HEK293 (cell line): ENCODE measurements at regions not wholly inside any gene's neighbourhood (a gene's known extent, or its start where the extent isn't known, plus 50 kb on each side); places are given as distances from the start of the nearest gene placed in this dataset.

Experiments used
- CTCF ChIA-PET: fragments of 350-600 bp; formaldehyde crosslinking; extraction: SDS; loops from one replicate; lab custom pipeline; 2021; ENCODE audit warnings: antibody characterized with exemption; lab: Yijun Ruan, JAX
- POLR2A ChIA-PET: fragments of 300-600 bp; formaldehyde crosslinking; extraction: SDS; loops from one replicate; lab custom pipeline; 2020; ENCODE audit warnings: antibody characterized with exemption, inconsistent platforms; lab: Yijun Ruan, JAX
- H3K27ac ChIP-seq: fragments of 200-500 bp; sonication (Bioruptor generic); 2 replicates; pipeline ENCODE4 v1.5.1; 2014; ENCODE audit warnings: low read depth, low read length, control low read depth, inconsistent platforms; ENCODE audit errors: extremely low read depth
- H3K36me3 ChIP-seq, 2 experiments: fragments of 200-500 bp in 1 of 2; sonication (Bioruptor generic) in 1 of 2; 1 replicate in 1 of 2; 2 replicates in 1 of 2; pipeline ENCODE4 v1.5.1; 2014 to 2017; ENCODE audit warnings: inconsistent platforms in 2 of 2, low read length in 2 of 2; ENCODE audit not compliant: control insufficient read depth in 2 of 2, insufficient read depth in 1 of 2
- H3K4me1 ChIP-seq: fragments of 200-500 bp; sonication (Bioruptor generic); 2 replicates; pipeline ENCODE4 v1.5.1; 2014; ENCODE audit warnings: mild to moderate bottlenecking, low read length, inconsistent platforms; ENCODE audit not compliant: control insufficient read depth, insufficient read depth
- H3K4me3 ChIP-seq: 2 replicates; pipeline ENCODE4 v1.5.1; 2011; ENCODE audit warnings: low read depth, mild to moderate bottlenecking, control low read depth, low read length, moderate library complexity
- H3K9me3 ChIP-seq: fragments of 200-500 bp; sonication (Bioruptor generic); 2 replicates; pipeline ENCODE4 v1.5.1; 2014; ENCODE audit warnings: low read depth, low read length, inconsistent platforms; ENCODE audit not compliant: control insufficient read depth, insufficient read depth
- GLIS2 ChIP-seq: fragments of 450-650 bp; formaldehyde crosslinking; IDR thresholded peaks from 2 replicates; pipeline ENCODE4 v1.5.1; 2016; ENCODE audit warnings: missing biosample characterization, missing genetic modification characterization
- PATZ1 ChIP-seq: fragments of 450-650 bp; formaldehyde crosslinking; IDR thresholded peaks from 2 replicates; pipeline ENCODE4 v1.5.1; 2016; ENCODE audit warnings: missing biosample characterization, missing genetic modification characterization
- SP3 ChIP-seq: fragments of 450-650 bp; formaldehyde crosslinking; IDR thresholded peaks from 2 replicates; pipeline ENCODE4 v1.5.1; 2016; ENCODE audit warnings: missing biosample characterization, missing genetic modification characterization
- TRIM28 ChIP-seq: IDR thresholded peaks from 2 replicates; pipeline ENCODE4 v1.6.1; 2011; ENCODE audit warnings: low read length, control low read depth, borderline replicate concordance
- ZBTB7A ChIP-seq: fragments of 450-650 bp; formaldehyde crosslinking; IDR thresholded peaks from 2 replicates; pipeline ENCODE4 v1.5.1; 2016; ENCODE audit warnings: low read depth, missing biosample characterization, missing genetic modification characterization
- ZIC2 ChIP-seq: fragments of 450-650 bp; formaldehyde crosslinking; IDR thresholded peaks from 2 replicates; pipeline ENCODE4 v1.5.1; 2016; ENCODE audit warnings: missing biosample characterization, missing genetic modification characterization
- ZNF132 ChIP-seq: fragments of 450-650 bp; formaldehyde crosslinking; IDR thresholded peaks from 2 replicates; pipeline ENCODE4 v1.5.1; 2017; ENCODE audit warnings: missing biosample characterization, missing genetic modification characterization, borderline replicate concordance
- ZNF138 ChIP-seq: fragments of 450-650 bp; formaldehyde crosslinking; IDR thresholded peaks from 2 replicates; pipeline ENCODE4 v1.5.1; 2016; ENCODE audit warnings: missing biosample characterization, missing genetic modification characterization, borderline replicate concordance
- ZNF16 ChIP-seq: fragments of 450-650 bp; formaldehyde crosslinking; IDR thresholded peaks from 2 replicates; pipeline ENCODE4 v1.5.1; 2016; ENCODE audit warnings: low read depth, missing biosample characterization, missing genetic modification characterization
- ZNF175 ChIP-seq: fragments of 450-650 bp; formaldehyde crosslinking; IDR thresholded peaks from 2 replicates; pipeline ENCODE4 v1.5.1; 2016; ENCODE audit warnings: missing biosample characterization, missing genetic modification characterization
- ZNF280C ChIP-seq: fragments of 450-650 bp; formaldehyde crosslinking; IDR thresholded peaks from 2 replicates; pipeline ENCODE4 v1.5.1; 2016; ENCODE audit warnings: missing biosample characterization, missing genetic modification characterization
- ZNF335 ChIP-seq: fragments of 450-650 bp; formaldehyde crosslinking; conservative IDR thresholded peaks from 2 replicates; pipeline ENCODE4 v1.5.1; 2016; ENCODE audit warnings: missing biosample characterization, missing genetic modification characterization
- ZNF416 ChIP-seq: fragments of 450-650 bp; formaldehyde crosslinking; IDR thresholded peaks from 2 replicates; pipeline ENCODE4 v1.5.1; 2016; ENCODE audit warnings: missing biosample characterization, missing genetic modification characterization
- ZNF426 ChIP-seq: fragments of 450-650 bp; formaldehyde crosslinking; IDR thresholded peaks from 2 replicates; pipeline ENCODE4 v1.5.1; 2017; ENCODE audit warnings: missing biosample characterization, missing genetic modification characterization, mild to moderate bottlenecking, inconsistent platforms, moderate library complexity
- ZNF585B ChIP-seq: fragments of 450-650 bp; formaldehyde crosslinking; IDR thresholded peaks from 2 replicates; pipeline ENCODE4 v1.5.1; 2016; ENCODE audit warnings: missing biosample characterization, missing genetic modification characterization
- ZNF76 ChIP-seq: fragments of 450-650 bp; formaldehyde crosslinking; IDR thresholded peaks from 2 replicates; pipeline ENCODE4; 2016; ENCODE audit warnings: low read depth, missing biosample characterization, missing genetic modification characterization, borderline replicate concordance
- ZNF776 ChIP-seq: fragments of 450-650 bp; formaldehyde crosslinking; IDR thresholded peaks from 2 replicates; pipeline ENCODE4 v1.5.0; 2017; ENCODE audit warnings: missing biosample characterization, missing genetic modification characterization, borderline replicate concordance
- ZNF837 ChIP-seq: fragments of 450-650 bp; formaldehyde crosslinking; IDR thresholded peaks from 2 replicates; pipeline ENCODE4 v1.5.1; 2016; ENCODE audit warnings: missing biosample characterization, missing genetic modification characterization
- TF ChIP-seq, protein P1 (sequence below): fragments of 450-650 bp; formaldehyde crosslinking; IDR thresholded peaks from 2 replicates; pipeline ENCODE4 v1.5.1; 2016; ENCODE audit warnings: missing biosample characterization, missing genetic modification characterization
- TF ChIP-seq, protein P2 (sequence below): fragments of 450-650 bp; formaldehyde crosslinking; IDR thresholded peaks from 2 replicates; pipeline ENCODE4 v1.5.1; 2017; ENCODE audit warnings: missing biosample characterization, mild to moderate bottlenecking, missing genetic modification characterization, moderate library complexity
- TF ChIP-seq, protein P3 (sequence below): fragments of 450-650 bp; formaldehyde crosslinking; IDR thresholded peaks from 2 replicates; pipeline ENCODE4 v1.5.1; 2016; ENCODE audit warnings: missing biosample characterization, missing genetic modification characterization

- POLR2A ChIA-PET, result no interaction called here
- Histone ChIP-seq H3K4me1 (no peaks in the 10 kb centered on the region), H3K27ac (no peak overlapping the region), H3K36me3 (no peaks in the 10 kb centered on the region), H3K4me3 (no peak overlapping the region), H3K9me3 (no peaks in the 10 kb centered on the region)
- CTCF ChIA-PET, result no interaction called here
- TF ChIP-seq PATZ1 (tag by site-specific recombination) (no peak), GLIS2 (tag by site-specific recombination) (no peak), ZNF426 (no peak), ZNF776 (tag by site-specific recombination) (no peak), ZNF335 (tag by site-specific recombination) (no peak), ZNF280C (tag by site-specific recombination) (no peak), ZIC2 (no peak), ZBTB7A (tag by site-specific recombination) (no peak)
- TF ChIP-seq, protein P1, sequence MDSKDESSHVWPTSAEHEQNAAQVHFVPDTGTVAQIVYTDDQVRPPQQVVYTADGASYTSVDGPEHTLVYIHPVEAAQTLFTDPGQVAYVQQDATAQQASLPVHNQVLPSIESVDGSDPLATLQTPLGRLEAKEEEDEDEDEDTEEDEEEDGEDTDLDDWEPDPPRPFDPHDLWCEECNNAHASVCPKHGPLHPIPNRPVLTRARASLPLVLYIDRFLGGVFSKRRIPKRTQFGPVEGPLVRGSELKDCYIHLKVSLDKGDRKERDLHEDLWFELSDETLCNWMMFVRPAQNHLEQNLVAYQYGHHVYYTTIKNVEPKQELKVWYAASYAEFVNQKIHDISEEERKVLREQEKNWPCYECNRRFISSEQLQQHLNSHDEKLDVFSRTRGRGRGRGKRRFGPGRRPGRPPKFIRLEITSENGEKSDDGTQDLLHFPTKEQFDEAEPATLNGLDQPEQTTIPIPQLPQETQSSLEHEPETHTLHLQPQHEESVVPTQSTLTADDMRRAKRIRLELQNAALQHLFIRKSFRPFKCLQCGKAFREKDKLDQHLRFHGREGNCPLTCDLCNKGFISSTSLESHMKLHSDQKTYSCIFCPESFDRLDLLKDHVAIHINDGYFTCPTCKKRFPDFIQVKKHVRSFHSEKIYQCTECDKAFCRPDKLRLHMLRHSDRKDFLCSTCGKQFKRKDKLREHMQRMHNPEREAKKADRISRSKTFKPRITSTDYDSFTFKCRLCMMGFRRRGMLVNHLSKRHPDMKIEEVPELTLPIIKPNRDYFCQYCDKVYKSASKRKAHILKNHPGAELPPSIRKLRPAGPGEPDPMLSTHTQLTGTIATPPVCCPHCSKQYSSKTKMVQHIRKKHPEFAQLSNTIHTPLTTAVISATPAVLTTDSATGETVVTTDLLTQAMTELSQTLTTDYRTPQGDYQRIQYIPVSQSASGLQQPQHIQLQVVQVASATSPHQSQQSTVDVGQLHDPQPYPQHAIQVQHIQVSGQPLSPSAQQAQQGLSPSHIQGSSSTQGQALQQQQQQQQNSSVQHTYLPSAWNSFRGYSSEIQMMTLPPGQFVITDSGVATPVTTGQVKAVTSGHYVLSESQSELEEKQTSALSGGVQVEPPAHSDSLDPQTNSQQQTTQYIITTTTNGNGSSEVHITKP, result no peak
These were observed 135.1 kb upstream of the RFX3 start for GRCh38 chr9:3660936-3661335.

GRCh38 chr9:3659647-3660046 lies 133.8 kb upstream of the RFX3 start:
- TF ChIP-seq ZNF416 (tag by site-specific recombination) (no peak), ZNF138 (tag by site-specific recombination) (no peak), SP3 (no peak), ZNF175 (tag by site-specific recombination) (no peak), ZNF585B (no peak)
- no peak overlapping the region for H3K4me3 ChIP-seq
- no peaks in the 10 kb centered on the region for H3K36me3 ChIP-seq
- no peaks in the 10 kb centered on the region for H3K9me3 ChIP-seq
- no peaks in the 10 kb centered on the region for H3K4me1 ChIP-seq
- CTCF ChIA-PET, result interaction anchor here (0.8 kb wide), 1 partner anchor 98 kb away, joined by 3 read pairs; no protein-coding TSS in a partner anchor
- POLR2A ChIA-PET, result no interaction called here
- H3K27ac ChIP-seq, result no peak overlapping the region

DNA sequence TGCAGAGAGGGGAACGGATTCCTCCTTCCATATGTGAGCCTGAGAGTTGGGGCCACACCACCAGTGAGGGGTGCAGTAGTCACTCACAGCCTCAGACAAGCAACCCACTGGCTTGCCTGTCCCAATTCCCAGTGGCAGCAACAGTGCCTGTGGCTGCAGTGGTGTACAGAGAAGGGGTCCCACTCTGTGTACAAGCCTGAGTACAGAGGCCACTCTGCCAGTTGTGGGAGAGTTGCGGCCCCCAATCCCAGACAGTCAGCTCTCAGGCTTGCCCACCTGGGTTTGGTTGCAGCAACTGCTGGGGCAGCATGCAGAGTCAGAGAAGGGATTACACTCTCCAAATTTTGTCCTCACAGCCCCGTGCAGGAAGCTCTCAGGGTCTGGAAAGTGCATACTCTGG lies 133.2 kb upstream of the RFX3 start:
- Histone ChIP-seq H3K4me1 (no peaks in the 10 kb centered on the region), H3K9me3 (no peaks in the 10 kb centered on the region), H3K27ac (no peak overlapping the region), H3K36me3 (no peaks in the 10 kb centered on the region), H3K4me3 (no peak overlapping the region)
- CTCF ChIA-PET, result interaction anchor here (0.8 kb wide), 1 partner anchor 99 kb away, joined by 3 read pairs; no protein-coding TSS in a partner anchor
- POLR2A ChIA-PET, result no interaction called here
- TF ChIP-seq TRIM28 (no peak), ZNF76 (tag by site-specific recombination) (no peak), ZNF132 (tag by site-specific recombination) (no peak), ZNF16 (no peak), ZNF837 (tag by site-specific recombination) (no peak), ZNF426 (no peak)
- TF ChIP-seq, protein P2, sequence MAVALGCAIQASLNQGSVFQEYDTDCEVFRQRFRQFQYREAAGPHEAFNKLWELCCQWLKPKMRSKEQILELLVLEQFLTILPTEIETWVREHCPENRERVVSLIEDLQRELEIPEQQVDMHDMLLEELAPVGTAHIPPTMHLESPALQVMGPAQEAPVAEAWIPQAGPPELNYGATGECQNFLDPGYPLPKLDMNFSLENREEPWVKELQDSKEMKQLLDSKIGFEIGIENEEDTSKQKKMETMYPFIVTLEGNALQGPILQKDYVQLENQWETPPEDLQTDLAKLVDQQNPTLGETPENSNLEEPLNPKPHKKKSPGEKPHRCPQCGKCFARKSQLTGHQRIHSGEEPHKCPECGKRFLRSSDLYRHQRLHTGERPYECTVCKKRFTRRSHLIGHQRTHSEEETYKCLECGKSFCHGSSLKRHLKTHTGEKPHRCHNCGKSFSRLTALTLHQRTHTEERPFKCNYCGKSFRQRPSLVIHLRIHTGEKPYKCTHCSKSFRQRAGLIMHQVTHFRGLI, result no peak
- TF ChIP-seq, protein P3, sequence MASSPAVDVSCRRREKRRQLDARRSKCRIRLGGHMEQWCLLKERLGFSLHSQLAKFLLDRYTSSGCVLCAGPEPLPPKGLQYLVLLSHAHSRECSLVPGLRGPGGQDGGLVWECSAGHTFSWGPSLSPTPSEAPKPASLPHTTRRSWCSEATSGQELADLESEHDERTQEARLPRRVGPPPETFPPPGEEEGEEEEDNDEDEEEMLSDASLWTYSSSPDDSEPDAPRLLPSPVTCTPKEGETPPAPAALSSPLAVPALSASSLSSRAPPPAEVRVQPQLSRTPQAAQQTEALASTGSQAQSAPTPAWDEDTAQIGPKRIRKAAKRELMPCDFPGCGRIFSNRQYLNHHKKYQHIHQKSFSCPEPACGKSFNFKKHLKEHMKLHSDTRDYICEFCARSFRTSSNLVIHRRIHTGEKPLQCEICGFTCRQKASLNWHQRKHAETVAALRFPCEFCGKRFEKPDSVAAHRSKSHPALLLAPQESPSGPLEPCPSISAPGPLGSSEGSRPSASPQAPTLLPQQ, result no peak
